Left lung (tissue), 4 donors: ENCODE measurements at regions not wholly inside any gene's neighbourhood (a gene's known extent, or its start where the extent isn't known, plus 50 kb on each side); places are given as distances from the start of the nearest gene placed in this dataset.

Source experiments
- ATAC-seq: fragments of 200-7000 bp; cut with Tn5 transposase; one replicate; pipeline ENCODE4 v1.9.1; 2020; ENCODE audit warnings: moderate library complexity
- DNase-seq, 4 donors: peaks; one replicate each; pipeline ENCODE4 v3.0.0-alpha.2; 2013 to 2020
- H3K27ac ChIP-seq, 2 donors: fragments of 200-600 bp; sonication (generic) in 1 of 2; one replicate each; pipeline versions ENCODE4 v1.5.0 to v1.8.0; 2020 to 2021
- H3K27me3 ChIP-seq, 2 donors: fragments of 200-600 bp; sonication (generic) in 1 of 2; one replicate each; pipeline versions ENCODE4 v1.5.0 to v1.8.0; 2020 to 2021
- H3K36me3 ChIP-seq, 2 donors: fragments of 200-600 bp; sonication (generic) in 1 of 2; one replicate each; pipeline versions ENCODE4 v1.5.0 to v1.8.0; 2020 to 2021
- H3K4me1 ChIP-seq, 2 donors: fragments of 200-600 bp; one replicate each; pipeline ENCODE4 v1.8.0; 2021
- H3K4me3 ChIP-seq, 2 donors: fragments of 200-600 bp; sonication (generic) in 1 of 2; one replicate each; pipeline versions ENCODE4 v1.5.0 to v1.8.0; 2020 to 2021; ENCODE audit warnings: mild to moderate bottlenecking in 1 of 2
- H3K9me3 ChIP-seq, 2 donors: fragments of 200-600 bp; sonication (generic) in 1 of 2; one replicate each; pipeline versions ENCODE4 v1.5.0 to v1.8.0; 2020 to 2021
- CTCF ChIP-seq, 2 donors: fragments of 200-600 bp; sonication (generic) in 1 of 2; IDR thresholded peaks; one replicate each; pipeline versions ENCODE4 v1.5.0 to v1.8.0; 2021; ENCODE audit warnings: antibody characterized with exemption in 2 of 2
- intact Hi-C, 2 donors: fragments of 100-400 bp; cut with DNase I; formaldehyde crosslinking; loops; one replicate each; pipeline versions ENCODE4 v1.11.2 to v1.14.2; 2022
- donor health status: DM: no; HTN: yes; CAD: no.
- donor health status: DM: no; HTN: no; CAD: no.

DNA sequence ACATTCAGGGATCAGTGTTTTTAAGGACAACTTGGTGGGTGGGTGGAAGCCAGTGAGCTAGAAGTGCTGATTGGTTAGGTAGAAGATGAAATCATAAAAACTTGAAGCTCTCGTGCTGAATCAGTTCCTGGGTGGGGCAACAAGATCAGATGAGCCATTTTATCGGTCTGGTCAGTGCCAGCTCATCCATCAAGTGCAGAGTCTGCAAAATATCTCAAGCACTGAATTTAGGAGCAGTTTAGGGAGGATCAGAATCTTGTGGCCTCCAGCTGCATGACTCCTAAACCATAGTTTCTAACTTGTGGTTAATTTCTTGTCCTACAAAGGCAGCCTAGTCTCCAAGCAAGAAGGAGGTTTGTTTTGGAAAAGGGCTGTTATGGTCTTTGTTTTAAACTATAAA, 166.4 kb downstream of the FAM170A start:
- TF ChIP-seq CTCF (IDR thresholded peaks at IDR 0.05), result no peak
- Histone ChIP-seq H3K36me3 (no peaks in the 10 kb centered on the region), H3K9me3 (no peaks in the 10 kb centered on the region), H3K4me1 (no peaks in the 10 kb centered on the region), H3K4me3 (no peak overlapping the region), H3K27me3 (no peaks in the 10 kb centered on the region), H3K27ac (no peak overlapping the region)
- DNase-seq, result no peak
- intact Hi-C loops, result no loop called here
- no peak for ATAC-seq

- ATAC-seq (no peak), DNase-seq (no peak)
- Histone ChIP-seq H3K9me3 (peaks cover 0 to under 1% of the 10 kb centered on the region in 2 donors), H3K36me3 (no peaks in the 10 kb centered on the region), H3K4me1 (no peaks in the 10 kb centered on the region), H3K4me3 (no peak overlapping the region), H3K27me3 (no peaks in the 10 kb centered on the region), H3K27ac (no peak overlapping the region)
- intact Hi-C loops, result no loop called here
- no peak for TF ChIP-seq CTCF (IDR thresholded peaks at IDR 0.05)
Observed at GRCh38 chr5:119801570-119801969, 172.2 kb downstream of the FAM170A start.

DNA sequence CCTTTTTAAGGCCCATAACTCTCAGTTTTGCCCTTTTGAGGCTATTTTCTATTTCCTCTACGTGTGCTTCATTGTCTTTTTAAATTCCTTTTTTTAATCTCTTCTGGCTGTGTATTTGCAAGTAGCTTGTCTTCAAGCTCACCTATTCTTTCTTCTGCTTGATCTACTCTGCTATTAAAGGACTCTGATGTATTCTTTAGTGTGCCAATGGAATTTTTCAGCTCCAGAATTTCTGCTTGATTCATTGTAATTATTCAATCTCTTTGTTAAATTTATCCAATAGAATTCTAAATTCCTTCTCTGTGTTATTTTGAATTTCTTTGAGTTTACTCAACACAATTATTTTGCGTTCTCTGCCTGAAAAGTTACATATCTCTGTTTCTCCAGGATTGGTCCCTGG, 178.7 kb downstream of the FAM170A start:
- Histone ChIP-seq H3K27me3 (no peaks in the 10 kb centered on the region), H3K9me3 (peaks cover 0 to 20% of the 10 kb centered on the region in 2 donors), H3K36me3 (no peaks in the 10 kb centered on the region), H3K4me1 (no peaks in the 10 kb centered on the region), H3K27ac (no peak overlapping the region), H3K4me3 (no peak overlapping the region)
- no peak for TF ChIP-seq CTCF (IDR thresholded peaks at IDR 0.05)
- no peak for ATAC-seq
- intact Hi-C loops, result no loop called here
- no peak for DNase-seq

GRCh38 chr5:119808474-119808873, 179.1 kb downstream of the FAM170A start:
- H3K27ac ChIP-seq, result no peak overlapping the region
- H3K36me3 ChIP-seq, result no peaks in the 10 kb centered on the region
- ATAC-seq (no peak), DNase-seq (no peak)
- H3K4me1 ChIP-seq, result no peaks in the 10 kb centered on the region
- no peak overlapping the region for H3K4me3 ChIP-seq
- peaks cover 0 to 20% of the 10 kb centered on the region in 2 donors for H3K9me3 ChIP-seq
- H3K27me3 ChIP-seq, result no peaks in the 10 kb centered on the region
- intact Hi-C loops, result no loop called here
- no peak for TF ChIP-seq CTCF (IDR thresholded peaks at IDR 0.05)

GRCh38 chr5:119810217-119810616, 180.9 kb downstream of the FAM170A start:
- no peak for TF ChIP-seq CTCF (IDR thresholded peaks at IDR 0.05)
- no peaks in the 10 kb centered on the region for H3K4me1 ChIP-seq

More at GRCh38 chr5:119810217-119810616, 180.9 kb downstream of the FAM170A start:
- Histone ChIP-seq H3K9me3 (peaks cover 0 to 20% of the 10 kb centered on the region in 2 donors), H3K27me3 (no peaks in the 10 kb centered on the region), H3K4me3 (no peak overlapping the region), H3K36me3 (no peaks in the 10 kb centered on the region), H3K27ac (no peak overlapping the region)
- intact Hi-C loops, result no loop called here
- no peak for DNase-seq
- ATAC-seq, result no peak
